ENCODE measurements at regions not wholly inside any gene's neighbourhood (a gene's known extent, or its start where the extent isn't known, plus 50 kb on each side); places are given as distances from the start of the nearest gene placed in this dataset.
"Not testable (repeated sequence)": the region's sequence is repeated elsewhere in the genome, so short reads cannot be mapped to it uniquely, and the experiment has no call there.

DNA sequence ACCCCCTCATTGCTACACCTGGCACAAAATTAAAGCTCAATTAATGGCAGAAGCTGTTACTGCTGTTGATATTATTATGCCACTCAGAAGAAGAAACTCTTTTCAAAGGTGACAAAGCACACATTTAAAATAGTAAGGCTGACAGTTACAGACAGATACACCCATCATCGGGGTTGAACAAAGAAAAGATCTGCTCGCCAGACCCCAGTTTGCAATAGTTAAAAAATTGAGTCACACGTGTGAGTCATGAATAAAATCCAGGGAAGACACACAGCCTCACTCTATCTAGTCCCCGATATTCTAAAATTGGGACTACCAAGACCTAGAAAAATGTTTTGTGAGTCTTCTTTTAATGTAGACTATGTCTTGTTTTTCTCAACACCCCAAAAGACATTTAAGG, 330.0 kb upstream of the SOX9 start:
- no peak for DNase-seq (ENCODE audit: low spot score)

DNA sequence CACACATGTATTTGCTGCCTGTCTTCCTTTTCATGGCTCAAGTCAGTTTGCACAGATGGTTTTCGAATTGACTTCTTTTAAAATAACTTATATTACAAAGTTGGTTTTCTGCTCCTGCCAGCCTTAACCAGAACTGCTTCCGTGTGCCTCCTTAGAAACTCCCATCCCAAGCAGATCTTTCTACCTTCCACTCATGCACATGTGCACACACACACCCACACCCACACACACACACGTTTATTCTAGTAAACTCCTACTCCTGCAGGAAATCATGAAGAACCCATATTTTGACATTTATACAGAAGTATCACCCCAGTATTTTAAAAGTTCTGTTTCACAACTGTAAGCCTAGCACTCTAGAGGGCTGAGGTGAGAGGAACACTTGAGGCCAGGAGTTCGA, 329.5 kb upstream of the SOX9 start:
- no peak for DNase-seq (ENCODE audit: low spot score)

DNA sequence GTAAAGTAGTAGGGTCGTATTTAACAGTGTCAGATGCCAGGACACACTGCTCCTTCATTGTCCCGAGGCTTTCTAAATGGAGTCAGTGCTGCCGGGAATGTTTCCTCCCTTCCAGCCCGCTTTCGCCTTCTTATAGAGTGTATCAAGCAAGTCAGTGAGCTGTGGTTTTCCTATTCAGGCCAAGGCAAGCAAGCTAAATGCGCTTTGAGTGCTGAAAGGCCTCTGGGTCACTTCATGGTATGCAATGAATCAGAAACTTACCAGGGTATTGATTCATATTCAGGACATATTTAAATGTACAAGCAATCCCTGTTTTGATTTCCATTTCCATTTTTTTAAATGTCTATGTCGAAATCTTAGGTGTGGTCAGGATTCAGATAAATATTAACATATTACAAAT, 327.9 kb upstream of the SOX9 start:
- DNase-seq (ENCODE audit: low spot score): peak; percentile 1

DNA sequence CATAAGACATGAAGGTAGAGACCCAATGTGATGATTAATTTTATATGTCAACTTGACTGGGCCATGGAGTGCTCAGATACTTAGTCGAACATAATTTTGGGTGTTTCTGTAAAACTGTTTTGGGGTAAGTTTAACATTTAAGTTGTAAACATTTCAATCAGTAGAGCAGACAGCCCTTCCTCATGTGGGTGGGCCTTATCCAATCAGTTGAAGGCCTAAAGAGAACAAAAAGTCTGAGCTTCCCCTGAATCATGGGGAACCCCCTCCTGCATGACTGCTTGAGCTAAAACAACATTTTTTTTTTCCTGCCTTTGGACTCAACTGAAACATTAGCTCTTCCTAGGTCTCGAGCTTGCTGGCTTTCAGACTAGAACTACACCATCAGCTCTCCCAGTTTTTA, 327.3 kb upstream of the SOX9 start:
- no peak for DNase-seq (ENCODE audit: low spot score)

DNA sequence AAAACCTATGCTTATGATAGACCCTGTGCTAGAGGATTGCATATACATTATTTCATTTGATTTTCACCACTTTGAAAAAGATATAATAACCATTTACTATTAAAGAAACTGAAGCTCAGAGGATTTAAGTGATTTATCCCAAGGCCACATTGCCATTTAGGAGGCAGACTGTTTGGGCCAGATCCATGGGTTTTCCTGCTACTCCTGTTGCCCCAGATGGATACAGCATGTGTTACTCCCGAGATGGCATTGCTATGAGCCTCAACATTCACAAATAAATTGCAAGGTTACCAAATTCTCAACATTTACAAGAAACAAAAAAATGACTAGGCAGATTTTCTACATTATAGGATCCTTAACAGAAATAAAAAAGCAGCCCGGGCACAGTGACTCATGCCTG, 322.1 kb upstream of the SOX9 start:
- DNase-seq (ENCODE audit: low spot score): no peak

DNA sequence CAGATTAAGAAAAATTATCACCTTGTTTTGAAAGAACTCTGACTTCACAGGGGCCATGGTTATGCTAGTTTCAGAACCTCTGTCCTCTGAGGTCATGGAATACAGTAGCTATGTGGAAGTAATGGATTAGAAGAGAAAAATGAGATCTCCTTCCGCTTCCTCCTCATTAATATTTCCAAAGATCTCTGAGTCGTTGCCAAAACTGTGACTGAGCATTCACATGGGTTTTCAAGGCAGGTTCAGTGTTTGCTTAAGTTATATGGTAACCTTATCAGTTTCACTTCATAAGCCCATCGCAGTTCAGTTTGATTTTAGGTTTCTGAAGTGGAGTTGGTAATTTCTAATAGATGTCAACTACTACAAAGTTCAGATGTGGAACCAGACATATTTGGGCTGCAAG, 321.2 kb upstream of the SOX9 start:
- no peak for DNase-seq (ENCODE audit: low spot score)

DNA sequence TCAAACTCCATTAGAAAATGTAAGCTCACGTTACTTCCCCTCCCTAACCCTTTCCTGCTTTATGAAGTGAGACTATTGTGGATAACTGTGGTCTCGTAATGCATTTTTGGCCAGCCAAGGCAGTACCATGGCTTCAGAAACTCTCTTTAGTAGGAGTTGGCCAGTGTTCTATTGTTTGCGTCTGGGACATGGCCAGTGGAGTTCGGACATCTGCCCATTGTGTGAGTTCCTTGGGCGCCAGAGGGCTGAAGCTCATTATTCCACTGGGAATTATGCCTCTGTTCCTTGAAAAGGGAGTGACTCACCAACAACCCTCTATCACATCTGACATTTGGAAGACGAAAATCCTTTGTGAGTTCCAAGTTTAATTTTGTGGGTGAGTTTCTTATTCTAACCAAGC, 319.5 kb upstream of the SOX9 start:
- DNase-seq (ENCODE audit: low spot score): peak; percentile 78

DNA sequence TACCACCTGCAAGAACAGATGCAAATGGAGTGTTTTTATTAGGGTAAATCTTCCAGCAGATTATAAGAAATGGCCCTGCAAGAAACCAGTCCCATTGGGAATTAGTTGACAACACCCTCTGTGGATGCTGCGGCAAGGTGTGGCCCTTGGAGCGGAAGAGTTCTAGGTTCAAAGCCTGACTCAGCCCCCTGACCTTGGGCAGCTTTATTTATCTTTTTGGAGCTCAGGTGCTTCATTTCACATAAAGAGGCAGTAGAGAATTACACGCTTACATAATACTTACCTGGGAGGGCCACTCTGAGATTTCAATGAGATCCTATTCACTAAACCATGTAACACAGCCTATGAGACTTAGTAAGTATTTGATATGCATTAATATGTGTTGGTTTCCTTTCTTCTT, 318.2 kb upstream of the SOX9 start:
- DNase-seq (ENCODE audit: low spot score): no peak

DNA sequence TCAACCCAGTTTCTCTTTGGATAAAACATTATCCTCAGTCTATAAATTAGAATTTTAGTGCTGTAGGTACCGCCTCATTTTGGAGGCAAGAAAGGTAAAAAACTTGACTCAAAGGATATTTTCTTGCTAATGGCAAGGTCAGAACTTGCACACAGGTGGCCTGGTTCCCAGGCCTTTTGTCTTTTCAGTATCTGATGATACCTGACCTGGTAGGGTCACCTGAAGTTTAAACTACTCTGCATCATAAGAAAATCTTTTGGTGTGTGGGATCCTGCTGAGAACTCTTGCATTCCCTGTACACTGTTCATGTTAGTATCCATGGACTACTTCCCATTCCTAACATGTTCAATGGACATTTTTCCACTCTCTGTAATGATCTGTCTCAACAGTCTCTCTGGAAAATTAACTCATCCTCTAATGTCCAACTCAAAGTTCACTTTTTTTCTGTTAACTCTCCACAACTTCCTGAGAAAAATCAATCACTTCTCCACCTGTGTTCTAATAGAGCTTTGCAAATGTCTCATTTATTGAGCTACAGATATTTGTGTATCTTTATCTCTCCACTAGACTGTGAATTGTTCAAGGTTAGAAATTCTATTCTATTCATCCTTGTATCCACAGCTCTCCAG, 317.1 kb upstream of the SOX9 start:
- DNase-seq (ENCODE audit: low spot score): no peak

DNA sequence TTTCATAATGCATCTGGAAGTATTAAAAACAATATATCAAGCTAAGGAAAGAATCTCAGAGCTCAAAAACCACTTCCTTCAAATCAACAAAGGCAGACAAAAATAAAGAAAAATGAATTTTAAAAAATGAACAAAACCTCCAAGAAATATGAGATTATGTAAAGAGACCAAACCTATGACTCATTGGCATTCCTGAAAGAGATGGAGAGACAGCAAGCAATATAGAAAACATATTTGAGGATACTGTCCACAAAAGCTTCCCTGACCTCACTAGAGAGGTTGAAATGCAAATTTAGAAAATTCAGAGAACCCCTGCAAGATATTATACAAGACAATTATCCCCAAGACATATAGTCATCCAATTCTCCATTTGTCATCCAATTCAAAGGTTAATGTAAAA, 311.3 kb upstream of the SOX9 start:
- no peak for DNase-seq (ENCODE audit: low spot score)

DNA sequence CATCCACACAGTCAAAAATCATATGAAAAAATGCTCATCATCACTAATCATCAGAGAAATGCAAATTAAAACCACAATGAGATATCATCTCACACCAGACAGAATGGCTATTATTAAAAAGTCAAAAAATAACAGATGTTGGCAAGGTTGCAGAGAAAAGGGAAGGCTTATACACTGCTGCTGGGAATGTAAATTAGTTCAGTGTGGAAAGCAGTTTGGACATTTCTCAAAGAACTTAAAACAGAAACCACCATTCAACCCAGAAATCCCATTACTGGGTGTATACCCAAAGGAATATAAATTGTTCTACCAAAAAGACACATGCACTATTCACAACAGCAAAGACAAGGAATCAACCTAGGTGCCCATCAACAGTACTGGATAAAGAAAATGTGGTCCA, 307.0 kb upstream of the SOX9 start:
- DNase-seq (ENCODE audit: low spot score): not testable (repeated sequence)

DNA sequence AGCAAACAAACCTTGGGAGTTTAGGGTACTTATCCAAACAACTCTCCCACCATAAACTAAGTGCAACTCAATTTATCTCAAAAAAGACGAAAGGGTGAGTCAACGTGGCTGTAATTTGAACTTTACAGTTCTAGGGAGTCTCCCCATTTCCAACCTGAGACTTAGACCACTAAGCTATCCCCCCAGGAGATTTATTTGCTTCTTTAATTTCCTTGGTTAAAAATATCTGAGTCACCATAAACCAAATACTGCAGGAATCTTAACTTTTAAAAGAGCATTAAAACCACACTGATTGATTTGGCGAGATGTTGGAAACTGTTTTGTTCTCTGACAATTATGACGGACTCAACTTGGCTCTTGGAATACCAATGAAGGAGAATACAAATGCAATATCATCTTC, 299.3 kb upstream of the SOX9 start:
- DNase-seq (ENCODE audit: low spot score): no peak

DNA sequence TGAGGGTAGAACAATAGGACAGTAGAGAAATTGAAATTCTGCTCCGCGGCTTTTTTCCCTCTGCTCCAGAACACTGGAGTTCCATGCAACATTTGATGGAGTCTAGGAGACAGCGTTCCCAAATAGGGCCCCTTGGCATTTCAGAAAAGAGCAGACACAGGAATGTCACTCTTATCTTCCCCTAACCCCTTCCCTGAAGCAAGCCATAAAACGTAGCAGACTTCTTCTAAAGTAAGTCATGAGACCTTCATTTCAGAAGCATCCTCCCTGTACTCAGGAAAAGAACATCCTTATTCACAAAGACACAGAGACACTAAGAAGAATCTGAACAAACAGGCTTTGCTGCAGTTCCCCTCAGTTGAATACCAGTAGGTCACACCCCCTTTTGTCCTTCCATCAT, 296.1 kb upstream of the SOX9 start:
- no peak for DNase-seq (ENCODE audit: low spot score)

DNA sequence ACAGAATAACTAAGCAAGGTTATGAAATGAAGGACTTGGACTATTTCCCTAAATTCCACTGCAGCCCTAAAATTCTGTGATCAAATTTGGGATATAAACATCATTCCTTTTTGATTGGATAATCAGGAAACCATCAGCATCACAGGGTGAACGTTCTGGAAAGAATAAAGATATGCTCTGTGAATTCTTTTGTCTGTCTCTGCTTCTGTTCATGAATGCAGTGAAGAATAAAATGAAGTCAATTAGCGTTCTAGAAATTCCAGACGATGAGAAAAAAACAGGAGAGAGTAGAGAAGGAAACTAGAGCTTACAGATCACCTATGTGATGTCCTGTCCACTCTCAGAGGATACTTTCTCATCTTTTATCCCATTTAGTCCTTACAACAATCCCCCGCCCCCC, 295.1 kb upstream of the SOX9 start:
- no peak for DNase-seq (ENCODE audit: low spot score)

DNA sequence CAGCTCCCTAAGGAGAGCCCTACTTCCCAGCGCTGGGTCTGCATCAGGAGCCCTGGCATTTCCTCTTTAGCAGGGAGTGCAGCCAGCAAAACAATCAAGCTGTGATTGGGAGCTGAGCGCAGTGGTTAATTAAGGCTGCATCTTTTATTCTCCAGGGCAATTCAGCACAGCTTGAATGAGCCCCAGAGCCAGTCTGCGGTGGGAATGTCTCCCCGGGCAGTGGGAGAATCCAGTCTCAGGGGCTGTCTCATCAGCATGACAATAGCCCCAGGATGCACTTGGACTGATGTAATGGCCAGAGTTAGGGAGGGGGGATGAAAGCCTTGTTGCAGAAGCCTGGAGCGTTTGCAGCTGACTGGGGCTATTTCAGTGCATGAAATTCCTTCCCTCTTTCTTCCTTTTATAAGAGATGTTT, 292.6 kb upstream of the SOX9 start:
- DNase-seq (ENCODE audit: low spot score): peak; percentile 77

DNA sequence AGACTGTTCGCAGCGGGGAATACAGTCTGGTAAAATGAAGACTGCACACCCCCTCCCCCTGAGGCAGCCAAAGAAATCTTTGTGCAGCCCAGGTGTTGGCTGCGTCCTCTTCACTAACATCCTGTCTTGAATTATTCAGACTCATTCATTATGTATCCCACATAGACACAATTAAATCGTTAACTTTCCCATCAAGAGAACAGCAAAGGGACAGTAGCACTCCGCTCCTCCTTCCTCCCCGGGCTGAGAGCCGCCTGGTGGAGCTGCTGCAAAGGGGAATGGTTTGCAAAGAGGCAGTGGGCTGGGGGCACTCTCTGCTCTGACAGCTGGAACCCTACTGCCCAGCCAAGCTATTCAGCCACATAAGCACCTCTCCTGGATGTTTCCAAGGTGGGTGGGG, 290.0 kb upstream of the SOX9 start:
- no peak for DNase-seq (ENCODE audit: low spot score)

DNA sequence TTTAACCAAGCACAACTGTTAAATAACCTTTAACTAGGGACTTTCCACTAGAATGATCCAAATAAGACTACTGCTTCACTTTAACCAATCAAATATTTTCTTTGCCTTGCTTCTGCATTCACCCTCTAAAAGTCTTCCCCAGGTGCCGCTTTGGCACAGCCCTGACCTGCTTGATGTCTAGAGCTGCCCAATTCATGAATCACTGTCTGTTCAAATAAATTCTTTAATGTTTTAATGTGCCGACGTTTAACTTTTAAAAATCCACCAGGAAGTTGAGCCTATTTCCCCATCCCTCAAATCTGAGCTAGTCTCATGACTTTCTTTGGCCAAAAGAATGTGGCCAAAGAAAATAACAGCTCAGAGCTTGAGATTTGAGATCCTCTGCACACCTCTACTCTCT, 277.8 kb upstream of the SOX9 start:
- DNase-seq (ENCODE audit: low spot score): no peak

DNA sequence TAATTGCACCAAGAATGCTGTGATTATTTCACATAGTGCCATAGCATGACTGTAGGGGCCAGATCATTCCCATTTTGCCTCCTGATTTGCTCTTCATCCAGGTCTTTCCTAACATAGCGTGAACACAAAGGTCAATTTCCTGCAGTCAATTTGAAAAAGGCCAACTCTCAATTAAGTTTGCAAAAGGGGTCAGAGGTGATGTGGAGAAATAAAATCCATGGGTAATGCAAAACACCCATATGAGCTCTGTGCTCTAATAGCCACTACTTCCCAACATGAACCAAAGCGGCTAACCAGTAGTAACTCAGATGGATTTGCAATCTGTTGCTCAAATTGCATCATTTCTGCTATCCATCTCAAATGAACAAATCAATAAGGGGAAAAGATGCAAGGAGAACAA, 275.5 kb upstream of the SOX9 start:
- DNase-seq (ENCODE audit: low spot score): no peak

DNA sequence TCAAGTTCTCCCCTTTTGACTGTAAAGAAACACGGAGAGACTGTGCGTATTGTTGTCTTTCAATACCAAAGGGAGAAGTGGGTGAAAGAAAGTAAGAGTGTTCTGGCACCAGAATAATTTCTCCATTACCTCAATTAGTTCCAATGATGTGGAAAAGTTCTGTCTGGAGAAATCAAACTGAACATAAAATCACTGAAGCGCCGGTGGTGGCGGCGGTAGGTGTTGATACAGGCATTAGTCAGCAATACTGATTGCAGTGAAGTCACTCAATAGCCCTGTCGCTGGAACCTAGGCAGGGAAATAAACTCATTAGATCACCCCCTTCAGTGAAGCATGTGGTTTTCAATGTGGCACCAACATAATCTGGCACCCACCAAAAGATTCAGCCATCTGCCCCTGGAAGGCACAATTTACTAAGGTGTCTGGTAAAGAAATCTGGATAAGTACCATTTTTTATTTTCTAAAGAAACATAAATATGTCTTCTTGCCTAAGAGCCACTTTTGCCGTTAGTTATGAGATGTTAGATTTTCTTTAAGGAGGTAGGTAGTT, 274.2 kb upstream of the SOX9 start:
- DNase-seq (ENCODE audit: low spot score): no peak

DNA sequence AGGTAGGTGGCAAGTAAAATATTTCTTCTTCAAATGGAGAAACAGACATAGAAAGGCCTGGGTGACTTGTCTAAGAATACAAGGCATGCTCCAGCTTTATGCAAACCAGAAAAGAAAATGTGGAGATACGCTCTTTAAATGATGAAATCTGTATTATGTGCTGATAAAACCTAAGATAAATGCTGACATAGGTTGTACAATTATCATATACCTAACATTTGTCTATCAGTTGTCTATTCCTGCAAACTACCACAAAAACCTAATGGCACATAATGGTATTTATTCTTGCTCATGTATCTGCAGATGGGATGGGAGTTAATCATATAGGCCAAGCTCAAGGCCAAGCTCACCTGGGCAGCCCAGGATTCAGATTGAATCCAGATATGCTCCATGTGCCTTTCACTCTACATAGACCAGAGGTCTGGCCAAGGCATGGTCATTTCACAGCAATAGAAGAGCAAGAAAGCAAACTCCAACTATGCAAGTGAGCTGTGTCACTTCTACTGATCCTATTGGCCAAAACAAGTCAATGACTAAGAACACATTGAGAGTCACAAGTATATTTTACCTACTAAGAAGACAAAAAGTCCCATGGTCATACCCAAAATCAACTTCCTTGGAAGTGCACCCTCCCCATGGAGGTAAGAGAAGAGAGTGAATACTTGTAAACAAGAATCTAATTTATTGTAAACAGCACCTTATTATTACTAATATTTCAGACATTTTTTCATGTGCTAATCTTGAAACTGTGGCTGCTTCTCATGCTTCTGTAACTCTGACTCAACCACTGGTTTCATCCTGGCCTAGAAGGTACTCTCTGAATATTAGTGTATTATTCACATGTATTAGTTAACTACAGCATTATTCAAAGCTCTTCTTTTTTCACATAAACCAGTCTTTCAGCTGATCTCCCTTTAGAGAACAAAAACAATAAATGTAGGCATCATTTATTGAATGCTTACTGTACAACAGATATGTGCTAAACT, 270.7 kb upstream of the SOX9 start:
- no peak for DNase-seq (ENCODE audit: low spot score)

DNA sequence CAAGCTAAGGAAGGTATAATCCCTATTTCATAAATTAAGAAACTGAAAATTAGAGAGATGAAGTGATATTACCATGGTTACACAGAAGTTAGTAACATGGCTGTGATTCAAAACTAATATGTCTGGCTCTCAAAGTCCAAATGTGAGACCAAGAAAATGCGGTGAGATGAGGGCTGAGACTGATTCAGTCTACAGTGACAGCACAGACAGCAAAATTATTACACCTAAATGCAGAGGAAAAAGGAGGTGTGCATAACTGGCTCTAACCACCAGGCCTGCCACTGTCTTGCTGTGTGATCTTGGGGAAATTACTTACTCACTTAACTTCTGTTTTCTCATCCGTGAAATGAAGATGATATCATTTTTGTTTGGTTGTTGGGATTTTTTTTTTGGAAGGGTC, 270.0 kb upstream of the SOX9 start:
- DNase-seq (ENCODE audit: low spot score): no peak

DNA sequence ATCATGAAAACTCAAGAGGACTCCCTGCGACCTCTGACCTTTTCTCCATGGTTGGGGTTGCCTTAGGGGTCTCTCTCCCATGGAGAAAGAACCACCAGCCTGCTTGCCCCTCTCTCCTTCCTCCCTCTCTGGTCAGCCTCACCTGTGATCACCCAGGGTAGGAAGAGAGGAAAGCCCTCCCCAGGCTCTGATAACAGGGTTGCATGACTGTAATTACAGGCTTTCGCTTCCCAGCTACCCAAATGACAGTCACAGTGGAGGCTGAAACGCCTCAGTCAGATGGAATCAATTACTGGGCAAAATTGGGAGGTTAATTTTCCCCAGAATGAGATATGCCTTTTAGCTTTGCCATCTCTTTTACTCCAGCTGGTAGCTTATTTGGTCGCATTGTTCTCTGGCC, 265.8 kb upstream of the SOX9 start:
- no peak for DNase-seq (ENCODE audit: low spot score)

DNA sequence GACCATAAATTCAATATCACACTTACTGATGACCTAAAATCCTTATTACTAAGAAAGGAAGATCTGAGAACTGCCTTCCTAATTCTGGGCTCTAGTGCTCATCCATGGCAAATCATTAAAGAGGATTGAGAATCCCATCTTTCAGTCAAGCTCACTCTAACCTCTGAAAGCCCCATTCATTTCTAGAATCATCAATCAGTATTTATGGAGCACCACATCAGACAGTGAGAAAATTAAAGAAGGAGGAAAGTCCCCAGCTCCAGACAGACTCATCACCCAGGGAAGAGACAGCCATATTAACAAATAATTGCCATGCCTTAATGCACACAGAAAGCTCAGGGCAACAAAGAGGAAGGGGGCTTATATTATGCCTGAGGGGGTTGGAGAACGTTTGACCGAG, 256.1 kb upstream of the SOX9 start:
- no peak for DNase-seq (ENCODE audit: low spot score)
